KBM-7 (cell line): ENCODE measurements at regions not wholly inside any gene's neighbourhood (a gene's known extent, or its start where the extent isn't known, plus 50 kb on each side); places are given as distances from the start of the nearest gene placed in this dataset.

Experiments used
- DNase-seq: peaks from one replicate; pipeline ENCODE4 v3.0.0-alpha.2; 2015
- in situ Hi-C: fragments of 300-500 bp; cut with MboI; formaldehyde crosslinking; loops from 2 replicates; pipeline ENCODE4 v1.14.3; 2020; ENCODE audit warnings: low sequenced_read_pairs, low pct_unique_long_range_greater_than_20kb, mixed read lengths

DNA sequence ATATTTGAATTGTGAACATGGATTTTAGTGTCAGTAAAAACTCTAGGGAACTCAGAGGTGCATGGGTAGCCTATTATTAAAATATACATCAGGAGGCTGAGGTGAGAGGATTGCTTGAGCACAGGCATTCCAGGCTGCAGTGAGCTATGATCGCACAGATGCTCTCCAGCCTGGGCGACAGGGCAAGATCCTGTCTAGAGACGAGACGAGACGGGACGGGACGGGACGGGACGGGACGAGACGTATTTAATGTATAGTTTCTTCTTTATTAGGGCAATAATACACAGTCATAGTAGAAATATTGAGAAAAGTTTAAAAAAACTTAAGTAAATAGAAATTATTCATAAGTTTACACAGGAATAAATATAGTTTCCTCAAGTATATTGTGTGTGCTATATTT lies 89.3 kb downstream of the DIPK2A start:
- no peak for DNase-seq
- in situ Hi-C loops: no loop called here

GRCh38 chr3:144063306-144063705 lies 91.7 kb downstream of the DIPK2A start:
- in situ Hi-C loops: no loop called here
- no peak for DNase-seq

DNA sequence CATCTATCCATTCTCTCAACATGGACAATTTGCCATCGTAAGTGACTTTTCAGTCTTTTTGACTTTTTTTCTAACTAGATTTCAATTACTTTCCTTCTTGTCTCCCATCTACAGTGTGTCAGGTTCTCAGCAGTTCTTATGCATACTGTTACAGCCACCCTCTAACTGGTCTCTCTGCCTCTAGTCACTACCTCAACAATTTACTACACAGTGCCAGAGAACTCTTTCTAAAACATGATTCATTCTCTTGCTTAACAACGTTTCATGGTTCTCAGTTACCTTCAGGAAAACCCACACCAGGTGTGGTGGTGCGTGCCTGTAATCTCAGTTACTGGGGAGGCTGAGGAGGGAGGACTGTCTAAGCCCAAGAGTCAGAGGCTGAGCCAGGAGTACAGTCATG lies 95.4 kb downstream of the DIPK2A start:
- no peak for DNase-seq
- in situ Hi-C loops: no loop called here

DNA sequence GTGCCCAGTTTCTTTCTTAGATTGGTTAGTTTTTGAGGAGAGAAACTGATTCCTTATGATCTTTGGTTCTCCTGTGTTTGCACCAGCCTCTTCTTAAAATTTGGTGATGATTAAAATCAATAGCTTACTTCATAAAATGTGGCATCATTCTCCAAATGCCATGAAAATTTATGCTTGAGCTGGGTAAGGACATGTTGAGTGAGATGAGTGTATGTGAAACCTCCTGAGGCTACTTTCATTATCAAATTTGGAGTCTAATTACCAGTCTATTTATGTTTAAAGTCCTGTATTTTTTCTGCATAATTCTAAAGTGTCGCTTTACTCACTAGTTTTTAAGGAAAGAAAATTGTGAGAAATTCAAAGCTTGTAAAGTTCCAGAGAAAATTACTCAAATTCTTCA lies 102.1 kb downstream of the DIPK2A start:
- in situ Hi-C loops: no loop called here
- no peak for DNase-seq

- in situ Hi-C loops: no loop called here
- DNase-seq: no peak
These were observed 108.0 kb downstream of the DIPK2A start for GRCh38 chr3:144079634-144080033.

- no peak for DNase-seq
- in situ Hi-C loops: no loop called here
These were observed 113.3 kb downstream of the DIPK2A start for GRCh38 chr3:144084929-144085328.

DNA sequence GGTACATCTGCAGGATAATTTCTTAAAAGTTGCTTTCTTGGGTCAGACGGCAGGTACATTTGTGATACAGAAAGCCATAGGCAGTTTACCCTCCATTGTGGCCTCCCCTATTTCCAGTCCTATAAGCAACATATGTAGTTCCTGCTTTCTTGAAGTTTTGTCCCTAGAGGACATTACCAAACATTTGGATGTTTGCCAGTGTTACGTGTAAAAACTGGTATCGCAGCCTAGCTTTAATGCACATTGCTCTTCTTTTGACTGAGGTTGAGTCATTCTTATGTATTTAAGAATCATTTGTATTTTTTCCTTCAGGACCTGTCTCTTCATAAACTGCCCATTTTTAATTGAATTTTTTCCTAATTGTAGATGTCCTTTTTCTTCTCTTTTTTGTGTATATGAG lies 114.3 kb downstream of the DIPK2A start:
- in situ Hi-C loops: no loop called here
- peak; percentile 10 for DNase-seq

DNA sequence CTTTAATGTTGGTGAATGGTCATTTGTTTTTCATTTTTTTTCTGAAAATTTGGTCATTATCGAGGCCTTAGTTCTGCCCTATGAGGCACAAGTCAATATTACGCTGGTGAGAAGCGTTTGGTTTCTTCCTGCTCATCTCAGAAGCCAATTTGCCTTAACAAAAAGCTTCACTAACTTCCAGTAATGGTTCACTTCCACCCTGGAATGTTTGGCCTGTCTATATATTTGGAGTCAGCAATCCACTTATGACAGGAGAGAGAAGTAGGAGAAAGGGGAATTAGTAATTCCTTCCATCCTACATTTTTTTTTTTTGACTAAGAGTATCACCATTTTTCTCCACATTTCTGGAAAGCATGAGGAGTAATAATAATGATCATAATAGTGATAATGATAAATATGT lies 124.4 kb downstream of the DIPK2A start:
- in situ Hi-C loops: no loop called here
- no peak for DNase-seq

- in situ Hi-C loops: no loop called here
- DNase-seq: no peak
These were observed 125.5 kb downstream of the DIPK2A start for GRCh38 chr3:144097163-144097562.

DNA sequence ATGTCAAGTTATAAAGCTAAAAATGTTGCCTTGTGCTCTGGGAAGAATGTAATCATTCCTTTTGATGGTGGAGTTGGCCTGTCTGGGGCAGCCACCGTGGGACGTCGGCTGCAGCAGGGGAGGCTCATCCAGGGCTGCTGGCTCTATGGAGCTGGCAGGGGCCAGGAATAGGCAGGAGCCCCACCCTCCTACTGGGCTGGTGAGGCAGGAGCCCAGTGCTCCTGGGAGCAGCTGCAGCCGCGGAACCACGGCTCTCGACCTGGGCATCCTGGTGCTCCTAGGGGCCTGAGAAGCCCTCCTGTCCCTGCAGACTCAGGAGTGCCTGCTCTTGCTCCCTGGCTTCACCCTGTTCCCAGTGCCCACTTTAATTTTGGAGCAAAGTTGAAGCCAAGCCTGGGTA lies 127.1 kb downstream of the DIPK2A start:
- in situ Hi-C loops: no loop called here
- no peak for DNase-seq

GRCh38 chr3:144102421-144102820 lies 130.8 kb downstream of the DIPK2A start:
- in situ Hi-C loops: no loop called here
- DNase-seq: no peak

GRCh38 chr3:144104186-144104585 lies 132.6 kb downstream of the DIPK2A start:
- no peak for DNase-seq
- in situ Hi-C loops: no loop called here

DNA sequence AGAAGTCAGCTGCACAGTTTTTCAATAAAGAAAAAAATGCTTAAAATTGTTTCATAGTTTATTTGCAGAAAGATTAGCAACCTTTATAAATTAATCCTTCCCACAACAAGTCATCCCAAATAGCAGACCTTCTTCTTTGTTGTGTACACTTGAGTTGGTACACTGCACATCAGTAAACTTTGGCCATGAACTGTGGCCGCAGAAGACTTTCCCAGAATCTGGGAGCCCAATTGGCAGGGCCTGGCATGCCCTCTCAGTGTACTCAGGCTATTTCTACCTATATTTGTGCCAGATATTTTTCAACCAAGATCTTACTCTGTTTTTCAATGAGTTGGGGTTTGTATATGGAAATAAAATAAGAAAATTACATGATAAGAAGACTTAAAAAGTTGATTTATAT lies 133.1 kb downstream of the DIPK2A start:
- DNase-seq: no peak
- in situ Hi-C loops: no loop called here

DNA sequence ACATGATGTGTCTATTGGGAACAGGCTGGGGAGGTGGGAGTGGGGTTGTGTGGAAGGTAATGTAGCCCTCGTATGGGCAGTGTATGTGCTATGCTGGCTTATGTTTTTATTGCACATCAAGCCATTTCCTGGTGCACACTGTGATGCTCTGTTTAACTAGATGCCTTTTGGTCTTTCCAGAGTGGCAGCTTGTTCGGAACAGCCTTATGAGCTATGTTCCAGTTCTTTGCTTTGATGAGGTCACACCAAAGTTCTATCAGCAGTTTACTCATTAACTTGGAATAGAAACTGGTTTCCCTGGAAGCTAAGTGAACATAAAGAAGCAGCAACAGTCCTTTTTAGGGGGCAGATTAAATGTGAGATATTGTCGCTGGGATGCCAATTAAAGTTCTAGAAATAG lies 133.9 kb downstream of the DIPK2A start:
- DNase-seq: no peak
- in situ Hi-C loops: no loop called here

- in situ Hi-C loops: no loop called here
- DNase-seq: peak; percentile 53
These were observed 135.3 kb downstream of the DIPK2A start for GRCh38 chr3:144106970-144107369.

- in situ Hi-C loops: no loop called here
- no peak for DNase-seq
These were observed 136.3 kb downstream of the DIPK2A start for GRCh38 chr3:144107923-144108322.

GRCh38 chr3:144109944-144110343 lies 138.3 kb downstream of the DIPK2A start:
- no peak for DNase-seq
- in situ Hi-C loops: no loop called here

DNA sequence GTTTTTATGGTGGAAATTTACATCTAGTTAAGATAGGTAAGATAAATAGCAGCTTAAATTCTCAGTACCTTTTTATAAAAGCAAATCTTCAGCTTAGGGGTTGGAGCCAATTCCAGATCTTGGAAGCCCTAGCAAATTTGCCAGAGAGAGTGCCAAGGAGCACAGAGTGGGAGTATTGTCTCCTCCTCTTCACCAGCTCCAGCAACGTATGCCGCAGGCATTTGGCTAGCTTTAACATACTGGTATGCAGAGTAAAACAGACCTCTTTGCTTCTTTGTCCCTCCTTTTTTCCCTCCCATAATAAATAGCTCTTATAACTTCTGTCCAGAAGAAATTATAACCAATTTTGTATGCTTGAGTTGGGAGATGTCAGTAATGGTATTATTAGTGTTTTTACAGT lies 140.4 kb downstream of the DIPK2A start:
- in situ Hi-C loops: no loop called here
- DNase-seq: no peak

DNA sequence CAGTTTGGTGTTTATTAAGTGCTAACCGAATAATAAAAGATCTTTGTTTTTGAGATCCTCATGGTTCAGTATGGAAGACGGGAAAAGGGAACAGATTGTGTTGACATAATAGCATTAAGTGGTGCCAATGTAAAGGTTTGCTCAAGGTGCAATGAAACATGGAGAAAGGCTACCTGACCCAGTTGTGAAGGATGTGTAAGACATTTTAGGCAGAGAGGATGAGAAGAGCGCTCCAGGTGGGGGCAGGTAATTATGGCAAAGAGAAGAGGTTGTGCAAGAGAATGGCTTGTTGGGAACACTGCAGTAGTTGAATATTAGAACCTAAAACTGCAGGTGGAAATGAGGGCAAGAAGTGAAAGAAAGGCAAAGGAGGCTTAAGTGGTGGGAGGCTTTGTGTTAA lies 140.8 kb downstream of the DIPK2A start:
- DNase-seq: no peak
- in situ Hi-C loops: no loop called here

DNA sequence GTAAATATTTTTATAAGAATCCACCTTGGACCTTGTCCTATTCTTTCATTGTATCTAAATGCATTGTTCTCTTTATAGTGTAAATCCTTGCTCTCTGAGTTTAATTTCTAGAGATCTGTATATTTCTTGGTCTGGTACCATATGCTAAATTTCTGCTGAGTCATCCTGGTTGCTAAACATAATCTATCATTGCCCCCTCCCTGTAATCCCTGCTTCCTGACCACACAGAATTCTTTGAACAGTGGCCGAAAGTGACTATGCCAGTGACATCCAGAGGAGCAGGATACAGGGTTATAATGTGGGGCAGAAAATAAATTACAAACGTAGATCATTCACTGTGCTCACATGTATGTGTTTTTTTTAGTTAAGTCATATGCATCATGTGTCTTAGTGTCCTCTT lies 143.1 kb downstream of the DIPK2A start:
- DNase-seq: peak; percentile 11
- in situ Hi-C loops: no loop called here

DNA sequence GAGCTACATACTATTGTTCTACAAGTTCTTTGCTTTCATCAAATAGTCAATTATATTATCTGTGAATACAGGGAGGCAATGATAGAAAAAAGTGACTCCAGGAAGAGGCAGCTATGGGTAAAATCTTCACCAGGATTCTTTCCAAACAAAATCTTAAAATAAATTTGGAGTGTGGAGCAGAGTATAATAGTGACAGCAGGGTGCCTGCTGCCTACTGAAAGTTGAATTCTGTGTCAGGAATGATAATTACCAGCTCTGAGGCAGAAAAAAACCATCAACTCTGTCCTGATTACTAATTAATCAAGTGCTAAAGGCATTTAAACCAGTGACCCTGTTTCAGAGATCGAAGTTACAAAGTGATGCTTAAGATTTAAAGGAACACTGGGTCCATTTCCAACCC lies 148.0 kb downstream of the DIPK2A start:
- no peak for DNase-seq
- in situ Hi-C loops: no loop called here

- in situ Hi-C loops: no loop called here
- DNase-seq: no peak
These were observed 150.0 kb downstream of the DIPK2A start for GRCh38 chr3:144121661-144122060.
